Panc1 (cell line): ENCODE measurements at regions not wholly inside any gene's neighbourhood (a gene's known extent, or its start where the extent isn't known, plus 50 kb on each side); places are given as distances from the start of the nearest gene placed in this dataset.

Experiments used
- ATAC-seq: fragments of 200-7000 bp; cut with Tn5 transposase; 2 replicates; pipeline ENCODE4 v1.9.1; 2020; ENCODE audit warnings: mild to moderate bottlenecking, moderate library complexity
- BruUV-seq: library from RNA; stranded (reverse); fragments of 400-500 nt; replicated peaks from 2 replicates; lab custom pipeline; 2021; lab: Mats Ljungman, UMichigan
- CTCF ChIA-PET: fragments of 300-600 bp; sonication (Branson Sonifier 250); formaldehyde crosslinking; loops from one replicate; lab custom pipeline; 2022; ENCODE audit warnings: antibody characterized with exemption; lab: Charles Lee
- POLR2A ChIA-PET: fragments of 300-600 bp; sonication (Branson Sonifier 250); formaldehyde crosslinking; loops from one replicate; lab custom pipeline; 2022; ENCODE audit warnings: antibody characterized with exemption; lab: Charles Lee
- DNase-seq: peaks from one replicate; pipeline ENCODE4 v3.0.0-alpha.2; 2010; ENCODE audit warnings: low read depth, low spot score
- H3K27ac ChIP-seq: 2 replicates; pipeline ENCODE4 v1.5.1; 2011; ENCODE audit warnings: mild to moderate bottlenecking, low read length, inconsistent platforms
- H3K27me3 ChIP-seq: fragments of 200-500 bp; sonication (Bioruptor generic); 2 replicates; pipeline ENCODE4 v1.6.0; 2014; ENCODE audit warnings: low read length, inconsistent platforms; ENCODE audit not compliant: control insufficient read depth, insufficient read depth
- H3K36me3 ChIP-seq: fragments of 200-500 bp; sonication (Bioruptor generic); 2 replicates; pipeline ENCODE4 v1.5.1; 2014; ENCODE audit warnings: inconsistent platforms, mild to moderate bottlenecking, low read length, moderate library complexity; ENCODE audit not compliant: control insufficient read depth, insufficient read depth
- H3K4me1 ChIP-seq: 2 replicates; pipeline ENCODE4 v1.5.1; 2011; ENCODE audit warnings: inconsistent platforms, mild to moderate bottlenecking, low read length, moderate library complexity; ENCODE audit not compliant: control insufficient read depth, insufficient read depth
- H3K4me3 ChIP-seq, 2 experiments: 2 replicates each; pipeline ENCODE4 v1.5.1; 2011 to 2012; ENCODE audit warnings: low read depth in 2 of 2, low read length in 2 of 2, mild to moderate bottlenecking in 2 of 2, inconsistent platforms in 1 of 2, moderate library complexity in 1 of 2
- H3K9me3 ChIP-seq: fragments of 200-500 bp; sonication (Bioruptor generic); 2 replicates; pipeline ENCODE4 v1.5.1; 2014; ENCODE audit warnings: low read depth, mild to moderate bottlenecking, inconsistent platforms, low read length, moderate library complexity; ENCODE audit not compliant: control insufficient read depth, insufficient read depth
- CTCF ChIP-seq: fragments of 450-650 bp; IDR thresholded peaks from 2 replicates; pipeline ENCODE4 v1.5.1; 2017; ENCODE audit warnings: mild to moderate bottlenecking
- POLR2AphosphoS5 ChIP-seq: IDR thresholded peaks from 2 replicates; pipeline ENCODE4 v1.6.1; 2012; ENCODE audit warnings: mild to moderate bottlenecking, low read depth, low read length, moderate library complexity
- REST ChIP-seq, 2 experiments: IDR thresholded peaks; 2 replicates each; pipeline ENCODE4 v1.6.1; 2011 to 2012; ENCODE audit warnings: low read depth in 2 of 2, control low read depth in 1 of 2, low read length in 1 of 2, mild to moderate bottlenecking in 1 of 2, moderate library complexity in 1 of 2; ENCODE audit not compliant: insufficient read depth in 1 of 2
- SIN3A ChIP-seq: IDR thresholded peaks from 2 replicates; pipeline ENCODE4 v1.6.1; 2012; ENCODE audit warnings: low read depth, mild to moderate bottlenecking, low read length, moderate library complexity, borderline replicate concordance; ENCODE audit not compliant: insufficient read depth
- TCF7L2 ChIP-seq: IDR thresholded peaks from 2 replicates; pipeline ENCODE4 v1.6.1; 2011; ENCODE audit warnings: mild to moderate bottlenecking, low read depth, low read length, inconsistent platforms
- in situ Hi-C: cut with HindIII; loops from 2 replicates; pipeline ENCODE4 v1.10.0; 2016; ENCODE audit warnings: low sequenced_read_pairs, low pct_unique_long_range_greater_than_20kb
- intact Hi-C: fragments of 100-400 bp; cut with micrococcal nuclease; formaldehyde crosslinking; loops from one replicate; pipeline ENCODE4 v1.10.0; 2022; ENCODE audit not compliant: unreplicated experiment

GRCh38 chr2:234565842-234566619, 69.2 kb upstream of the ARL4C start:
- DNase-seq (no peak), ATAC-seq (no peak)
- H3K4me3 ChIP-seq = no peak overlapping the region
- intact Hi-C loops = no loop called here
- BruUV-seq = no TSS peak
- POLR2A ChIA-PET = interaction anchor here (0.5 kb wide), 1 partner anchor 94 kb away, joined by 3 read pairs; no protein-coding TSS in a partner anchor
- in situ Hi-C loops = no loop called here
- no peaks in the 10 kb centered on the region for H3K36me3 ChIP-seq
- CTCF ChIA-PET = interaction anchor here (0.8 kb wide), 1 partner anchor 20 kb away, joined by 4 read pairs; no protein-coding TSS in a partner anchor
- no peaks in the 10 kb centered on the region for H3K9me3 ChIP-seq
- H3K4me1 ChIP-seq = no peaks in the 10 kb centered on the region
- no peaks in the 10 kb centered on the region for H3K27me3 ChIP-seq
- TF ChIP-seq TCF7L2 (no peak), POLR2AphosphoS5 (no peak), REST (IDR thresholded peaks at IDR 0.05; ENCODE audit: insufficient read depth in 1 of 2, low read depth in 2 of 2, low read length in 1 of 2) (no peak)
- no peak overlapping the region; the same call in 1 of the 2 replicates for H3K27ac ChIP-seq

- Histone ChIP-seq H3K36me3 (no peaks in the 10 kb centered on the region), H3K9me3 (no peaks in the 10 kb centered on the region), H3K27me3 (no peaks in the 10 kb centered on the region), H3K4me3 (no peak overlapping the region), H3K4me1 (no peaks in the 10 kb centered on the region), H3K27ac (no peak overlapping the region; the same call in 1 of the 2 replicates)
- BruUV-seq = no TSS peak
- ChIA-PET CTCF (interaction anchor here (0.8 kb wide), 1 partner anchor 19 kb away, joined by 4 read pairs; no protein-coding TSS in a partner anchor), POLR2A (interaction anchor here (0.5 to 0.6 kb wide), 2 partner anchors 95 to 1052 kb away, joined by 3 read pairs; no protein-coding TSS in a partner anchor)
- no peak for DNase-seq
- intact Hi-C loops (no loop called here), in situ Hi-C loops (no loop called here)
- ATAC-seq = no peak
- TF ChIP-seq REST (IDR thresholded peaks at IDR 0.05; ENCODE audit: insufficient read depth in 1 of 2, low read depth in 2 of 2, low read length in 1 of 2) (no peak), TCF7L2 (no peak), POLR2AphosphoS5 (no peak), CTCF (no peak), SIN3A (no peak)
Observed at GRCh38 chr2:234565201-234565600, 68.3 kb upstream of the ARL4C start.
